ENCODE measurements at regions not wholly inside any gene's neighbourhood (a gene's known extent, or its start where the extent isn't known, plus 50 kb on each side); places are given as distances from the start of the nearest gene placed in this dataset.

DNA sequence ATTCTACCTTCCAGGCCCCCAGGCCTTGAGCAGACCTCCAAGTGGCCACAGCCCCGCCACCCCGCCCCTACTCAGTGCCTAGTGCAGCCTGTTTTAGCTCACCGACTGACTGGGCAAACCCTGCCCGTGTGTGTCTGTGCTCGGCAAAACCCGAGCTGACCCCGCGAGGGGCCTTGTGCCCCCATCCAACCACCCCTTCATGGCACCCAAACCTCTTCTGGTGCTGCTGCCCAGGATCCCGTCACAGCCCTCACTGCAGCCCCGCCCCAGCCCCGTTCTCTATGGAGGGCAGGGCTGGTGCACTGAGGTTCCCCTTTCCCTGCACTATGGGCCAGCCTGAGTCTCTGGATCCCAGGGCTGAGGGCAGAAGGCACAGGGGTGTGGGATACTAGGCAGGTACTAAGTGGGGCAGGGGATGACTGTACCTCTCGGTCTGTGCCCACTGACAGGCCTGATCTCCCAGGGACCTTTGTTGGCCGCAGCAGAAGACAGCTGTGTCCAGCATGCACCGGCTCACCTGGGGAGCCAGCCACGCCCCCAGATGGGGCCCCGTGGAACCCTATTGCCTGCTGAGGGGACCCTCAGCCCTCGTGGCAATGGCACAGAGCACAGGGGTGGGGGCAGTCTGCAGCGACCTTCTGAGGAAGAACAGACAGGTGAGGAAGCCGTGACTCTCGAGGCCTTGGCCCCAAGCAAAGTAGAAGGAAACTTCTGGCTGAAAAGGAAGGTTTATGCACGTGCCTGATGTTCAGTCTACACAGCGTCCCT, 69.9 kb upstream of the OTOS start:
- DNase-seq = no peak

DNA sequence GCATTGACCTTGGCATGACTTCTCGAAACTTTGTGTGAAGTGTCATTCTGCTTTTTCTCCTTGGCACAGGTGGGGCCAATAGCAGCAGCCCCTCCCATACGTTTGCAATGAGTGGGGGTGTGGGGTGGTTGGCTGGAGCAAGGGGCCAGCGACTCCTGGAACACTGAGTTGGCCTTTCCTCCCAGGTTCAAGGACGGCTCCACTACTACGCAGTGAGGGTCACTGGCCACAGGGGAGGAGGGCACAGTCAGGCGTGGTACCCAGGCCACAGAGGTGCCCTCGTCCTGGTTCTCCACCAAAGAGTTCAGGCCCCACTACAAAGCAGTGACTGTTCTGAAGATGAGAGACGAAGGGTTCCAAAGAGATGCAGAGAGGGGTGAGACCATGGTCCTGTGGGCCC, 70.6 kb upstream of the OTOS start:
- no peak for DNase-seq

DNA sequence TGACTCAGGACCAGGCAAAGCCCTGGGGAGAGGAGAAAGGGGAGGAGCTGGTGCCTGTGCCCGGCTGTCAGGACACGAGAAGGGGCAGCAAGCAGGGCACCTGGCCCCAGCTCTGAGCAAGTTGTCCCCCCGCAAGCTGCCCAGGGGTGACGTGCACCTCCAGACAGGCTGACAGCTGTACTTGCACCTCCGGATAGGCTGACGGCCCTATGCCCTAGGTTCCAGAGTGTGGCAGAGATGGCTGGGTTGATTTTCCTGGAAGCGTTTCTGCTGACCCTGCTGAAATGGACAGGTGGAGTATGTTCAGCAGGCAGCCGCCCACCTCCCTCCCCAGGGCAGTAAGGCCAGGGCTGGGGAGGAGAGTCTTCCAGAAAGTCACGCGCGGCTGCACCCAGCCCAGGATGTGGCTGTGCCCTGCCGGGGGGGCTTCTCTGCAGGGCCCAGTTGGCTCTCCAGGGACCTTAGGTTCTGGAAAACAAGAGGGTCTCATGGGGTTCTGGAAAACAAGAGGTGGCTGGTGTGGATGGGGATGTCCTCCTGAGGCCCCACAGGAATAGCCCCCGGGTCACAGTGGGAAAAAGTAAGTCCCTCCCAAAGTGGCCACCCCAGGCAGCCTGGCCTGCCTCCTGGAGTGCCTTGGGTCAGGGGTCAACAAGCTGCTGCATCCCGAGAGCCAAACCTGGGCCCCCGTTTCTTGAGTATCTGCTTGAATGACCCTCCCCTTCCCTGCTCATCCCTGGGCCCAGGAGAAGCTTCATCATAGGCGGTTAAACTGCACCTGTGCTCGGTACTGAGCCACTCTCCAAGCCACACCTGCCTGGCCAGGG, 71.4 kb upstream of the OTOS start:
- no peak for DNase-seq

DNA sequence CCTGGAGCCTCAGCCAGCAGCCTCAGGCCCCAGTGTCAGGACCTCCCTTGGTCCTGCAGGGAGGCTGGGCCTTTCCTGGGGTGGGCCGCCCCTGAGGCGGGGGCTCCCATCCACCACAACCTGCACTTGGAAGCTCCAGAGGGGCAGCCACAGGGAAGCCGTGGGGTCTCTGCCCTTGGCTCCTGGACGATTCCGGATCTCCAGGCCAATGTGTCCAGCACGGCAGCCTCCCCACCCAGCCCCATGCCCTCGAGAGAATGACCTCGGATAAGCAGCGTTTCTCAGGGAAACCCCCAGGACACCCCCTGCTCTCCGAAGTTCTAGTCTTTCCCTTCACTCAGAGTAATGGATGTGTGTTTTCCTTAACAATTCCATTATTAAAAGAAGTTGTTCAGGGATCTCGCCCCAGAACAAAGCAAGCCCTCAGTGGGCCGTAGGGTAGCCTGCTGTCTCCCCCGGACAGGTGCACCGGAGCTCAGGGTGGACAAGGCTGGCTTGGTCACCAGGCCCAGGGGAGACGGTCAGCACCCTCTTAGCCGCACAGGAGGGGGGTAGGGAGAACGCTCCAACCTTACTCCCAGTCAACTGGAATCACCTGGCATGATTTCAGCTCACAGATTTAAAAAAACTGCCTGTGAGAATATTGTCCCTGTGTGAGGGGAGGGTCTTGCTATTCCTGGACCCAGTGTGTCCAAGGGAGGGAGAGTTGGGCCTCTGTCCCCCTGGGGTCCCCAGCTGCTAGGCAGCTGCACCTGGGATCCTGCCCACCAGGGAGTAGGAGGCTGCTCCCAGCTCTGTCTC, 72.2 kb upstream of the OTOS start:
- no peak for DNase-seq

DNA sequence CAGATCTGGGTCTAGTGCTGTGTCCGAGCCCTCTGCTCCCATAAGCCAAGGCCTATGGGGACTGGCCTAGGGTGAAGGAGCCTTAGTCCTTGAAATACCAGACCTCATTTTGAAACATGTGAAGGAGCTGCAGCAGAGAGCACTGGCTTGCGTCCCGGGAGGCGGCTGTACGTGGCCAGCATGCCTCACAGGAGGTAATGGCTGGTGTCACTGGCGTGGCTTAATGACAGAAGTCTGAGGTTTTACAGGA, 72.7 kb upstream of the OTOS start:
- DNase-seq = no peak

DNA sequence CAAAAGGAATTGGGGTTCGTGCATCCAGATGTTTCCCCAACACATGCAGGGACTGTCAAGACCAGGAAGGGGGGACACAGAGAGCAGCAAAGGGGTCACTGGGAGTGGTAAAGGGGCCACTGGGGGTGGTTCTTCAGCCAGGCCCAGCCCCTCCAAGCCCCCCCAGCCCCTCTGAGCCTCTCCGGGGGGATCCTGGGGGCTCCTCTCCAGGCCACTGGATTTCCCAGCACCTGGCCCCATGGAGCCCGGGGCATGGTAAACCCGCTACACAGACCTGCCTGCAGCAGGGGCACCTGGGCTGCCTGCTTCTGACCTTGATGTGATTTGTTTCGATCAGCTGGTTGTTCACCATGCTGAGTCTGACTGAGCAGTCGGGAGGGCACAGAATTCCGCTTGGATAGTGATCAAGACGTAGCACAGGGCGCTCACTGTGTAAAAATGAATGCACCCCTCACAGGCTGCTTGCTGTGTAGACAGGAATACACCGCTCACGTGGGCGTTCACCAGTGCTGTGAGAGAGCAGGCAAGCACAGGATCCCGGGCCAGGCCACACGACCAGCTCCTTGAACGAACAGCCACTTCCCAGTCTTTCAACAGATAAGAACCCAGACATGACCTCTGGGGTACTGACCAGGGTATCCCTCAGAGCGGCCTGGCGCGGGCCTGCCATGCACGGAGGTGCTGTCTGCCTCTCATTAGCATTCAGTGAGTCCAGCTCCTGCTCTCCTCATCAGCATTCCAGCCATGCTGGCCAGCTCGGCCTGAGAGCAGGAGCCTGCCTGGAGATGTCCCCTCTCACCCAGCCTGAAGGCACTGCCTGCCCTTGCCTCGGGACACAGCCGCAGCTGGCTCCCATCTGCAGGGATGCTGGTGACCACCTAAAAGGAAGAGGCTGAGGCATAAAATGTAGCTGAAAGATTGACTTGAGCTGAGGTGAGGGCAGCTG, 73.3 kb upstream of the OTOS start:
- no peak for DNase-seq

DNA sequence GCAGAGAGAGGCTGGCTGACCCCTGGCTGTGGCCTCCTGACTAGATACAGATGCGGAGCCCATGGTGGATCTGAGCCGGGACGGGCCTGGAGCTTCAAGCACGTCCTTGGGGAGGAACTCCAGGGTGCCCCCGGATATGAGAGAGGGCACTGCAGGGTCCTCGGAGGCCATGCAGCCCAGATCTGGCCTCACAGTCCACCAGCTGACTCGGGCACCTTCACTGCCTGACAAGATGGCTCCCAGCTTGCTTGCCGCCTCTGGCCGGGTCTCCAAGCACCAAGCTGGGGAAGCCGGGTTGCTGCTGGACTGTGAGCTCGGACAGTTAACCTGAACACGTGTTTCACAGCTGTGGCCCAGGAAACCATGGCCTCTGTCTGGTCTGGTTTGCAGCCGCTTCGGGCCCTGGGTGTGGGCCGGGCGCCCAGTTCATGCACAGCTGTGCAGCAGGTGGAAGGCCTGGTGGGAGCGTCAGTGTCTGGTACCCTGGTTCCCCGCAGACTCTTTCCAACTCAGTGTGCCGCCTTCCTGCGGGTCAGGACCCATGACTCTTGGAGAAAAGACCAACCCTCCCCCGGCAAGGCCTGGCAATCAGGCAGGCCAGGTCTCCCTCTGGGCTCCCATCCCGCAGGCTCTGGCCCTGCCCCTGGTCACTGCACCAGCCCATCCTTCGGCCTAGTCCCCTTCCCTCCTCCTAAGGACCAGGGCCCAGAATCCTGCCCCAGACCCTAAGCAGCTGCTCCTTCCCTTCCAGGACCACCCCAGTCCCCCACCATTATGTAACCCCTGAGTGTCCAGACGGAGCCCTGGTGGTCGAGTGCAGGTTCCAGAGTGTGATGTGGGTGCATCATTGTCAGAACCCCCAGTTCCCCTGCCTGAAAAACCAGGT, 74.6 kb upstream of the OTOS start:
- DNase-seq = no peak

DNA sequence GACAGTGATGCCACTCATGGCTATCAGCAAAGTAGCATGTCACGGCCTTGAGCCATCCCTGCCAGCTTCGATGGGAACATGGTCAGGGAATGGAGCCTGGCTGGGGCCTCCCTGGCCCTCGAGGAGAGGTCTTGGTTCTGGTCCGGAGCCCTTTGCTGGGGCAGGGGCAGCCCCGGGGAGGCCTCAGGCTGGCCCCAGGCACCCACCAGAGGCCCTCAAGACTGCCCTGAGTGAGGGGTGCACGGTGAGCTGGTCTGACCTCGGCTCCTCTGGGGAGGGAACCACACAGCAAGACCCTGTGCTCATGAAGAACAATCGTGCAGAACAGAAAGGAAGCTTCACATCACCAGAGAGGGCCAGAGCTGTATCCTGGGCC, 75.2 kb upstream of the OTOS start:
- no peak for DNase-seq

DNA sequence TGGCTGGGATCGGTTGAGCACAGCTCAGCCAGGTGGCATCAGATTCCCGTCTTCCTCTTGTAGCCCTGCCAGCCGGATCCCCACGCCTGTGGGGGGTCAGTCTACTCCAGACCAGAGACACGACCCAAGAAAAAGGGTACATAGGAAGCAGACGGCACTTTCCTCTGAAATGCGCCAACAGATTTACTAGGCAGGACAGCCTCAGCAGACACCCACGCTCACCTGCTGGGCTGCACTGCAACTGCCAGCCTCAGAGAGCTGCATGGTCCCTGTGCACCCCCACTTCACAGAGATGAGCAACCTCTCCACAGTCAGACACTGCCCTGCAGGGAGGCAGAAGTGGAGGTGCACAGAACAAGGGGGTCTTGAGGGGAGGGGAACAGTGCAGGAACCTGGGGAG, 75.7 kb upstream of the OTOS start:
- no peak for DNase-seq

DNA sequence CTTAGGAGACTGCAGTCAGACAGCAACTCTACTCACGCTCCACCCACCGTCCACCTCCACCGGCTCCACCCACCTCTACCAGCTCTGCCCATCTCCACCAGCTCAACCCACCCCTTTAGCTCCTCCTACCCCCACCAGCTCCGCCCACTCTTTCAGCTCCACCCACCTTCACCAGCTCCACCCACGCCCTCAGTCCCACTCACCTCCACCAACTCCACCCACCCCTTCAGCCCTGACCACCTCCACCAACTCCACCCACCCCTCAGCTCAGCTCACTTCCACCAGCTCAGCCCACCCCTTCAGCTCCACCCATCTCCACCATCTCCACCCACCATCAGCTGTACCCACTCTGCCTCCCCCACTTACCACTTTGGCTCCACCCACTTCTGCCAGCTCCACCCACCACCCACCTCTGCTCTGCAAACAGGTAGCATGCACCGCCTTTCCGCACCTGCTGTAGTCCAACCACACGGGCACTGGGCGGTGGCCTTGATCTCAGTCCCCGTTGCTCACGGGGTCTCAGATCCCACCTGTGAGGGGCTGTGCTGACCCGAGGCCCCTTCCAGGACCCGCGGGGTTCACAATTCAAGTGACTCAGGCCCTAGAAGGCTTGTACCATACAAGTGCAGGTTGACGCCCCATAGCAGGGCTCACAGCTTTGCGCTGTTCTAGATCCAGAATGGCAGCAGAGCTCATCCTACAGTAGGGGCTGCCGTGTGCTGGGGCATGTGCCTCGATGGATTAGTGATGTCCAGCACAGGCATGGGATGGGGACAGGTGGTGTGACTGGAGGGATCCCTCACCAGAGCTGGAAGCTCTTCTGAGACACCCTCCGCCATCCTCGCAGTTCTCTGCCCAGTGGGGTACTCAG, 77.2 kb upstream of the OTOS start:
- no peak for DNase-seq

DNA sequence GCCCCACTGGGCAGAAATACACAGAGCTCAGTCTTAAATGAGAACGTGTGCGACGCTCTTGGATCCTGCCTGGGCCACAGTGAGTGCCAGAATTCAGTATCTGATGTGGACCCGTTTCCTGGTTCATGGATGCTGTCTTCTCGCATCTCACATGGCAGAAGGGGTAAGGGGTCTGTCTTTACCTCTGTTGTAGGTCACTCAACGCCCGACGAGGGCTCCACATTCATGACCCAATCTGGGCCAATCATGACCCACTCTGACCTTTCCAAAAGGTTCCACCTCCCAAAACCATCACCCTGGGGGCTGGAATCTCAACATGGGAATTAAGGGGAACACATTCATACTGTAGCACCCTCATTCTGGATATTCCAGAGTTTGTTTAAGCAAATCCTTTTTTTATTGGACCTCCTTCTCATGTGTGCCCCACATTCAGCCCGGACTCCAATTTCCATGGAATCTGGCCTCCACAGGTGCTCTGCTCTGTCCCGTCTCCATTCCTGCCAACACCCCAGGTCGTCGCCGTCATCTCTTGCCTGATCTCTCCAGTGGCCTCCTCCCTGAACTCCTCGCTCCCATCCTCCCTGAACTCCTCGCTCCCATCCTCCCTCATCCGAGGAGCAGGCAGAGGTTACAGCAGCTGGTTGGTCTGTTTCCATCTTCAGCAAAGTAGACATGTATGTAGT, 78.9 kb upstream of the OTOS start:
- no peak for DNase-seq

DNA sequence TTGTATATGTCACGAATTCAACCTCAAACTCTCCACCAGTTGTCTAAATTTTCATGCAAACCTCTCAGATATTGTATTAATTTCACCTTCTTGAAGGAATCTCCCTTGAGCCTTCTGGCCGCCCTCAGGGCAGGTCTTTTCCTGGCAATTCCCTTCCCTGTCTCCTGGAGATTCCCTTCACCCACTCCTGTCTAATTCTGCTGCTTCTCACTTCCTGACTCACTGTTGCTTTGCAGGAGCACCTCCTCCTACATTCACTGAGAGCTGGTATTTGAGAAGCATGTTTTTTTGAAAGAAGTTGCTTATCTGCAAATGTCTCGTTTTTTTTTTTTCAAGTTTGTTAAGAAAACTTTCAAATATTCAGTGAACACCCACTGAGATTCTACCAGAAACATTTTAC, 79.9 kb upstream of the OTOS start:
- no peak for DNase-seq

DNA sequence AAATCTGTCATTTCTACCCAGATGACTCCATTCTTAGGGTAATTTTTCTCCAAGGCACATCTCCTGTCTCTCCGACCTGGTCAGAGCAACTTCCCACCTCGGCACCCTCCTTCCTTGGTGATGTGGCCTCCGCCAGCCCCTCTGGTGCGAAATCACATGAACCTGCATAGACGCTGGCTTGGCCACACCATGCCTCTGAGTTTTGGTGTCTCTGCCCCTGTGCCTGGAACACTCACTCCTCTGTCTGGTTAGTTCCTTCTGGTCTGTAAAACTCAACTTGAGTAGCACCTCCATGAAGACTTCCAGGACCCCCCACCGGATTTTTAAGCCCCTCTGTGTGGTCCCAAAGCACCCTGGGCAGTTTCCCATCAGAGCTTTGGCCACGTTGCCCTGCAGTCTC, 83.2 kb upstream of the OTOS start:
- no peak for DNase-seq

DNA sequence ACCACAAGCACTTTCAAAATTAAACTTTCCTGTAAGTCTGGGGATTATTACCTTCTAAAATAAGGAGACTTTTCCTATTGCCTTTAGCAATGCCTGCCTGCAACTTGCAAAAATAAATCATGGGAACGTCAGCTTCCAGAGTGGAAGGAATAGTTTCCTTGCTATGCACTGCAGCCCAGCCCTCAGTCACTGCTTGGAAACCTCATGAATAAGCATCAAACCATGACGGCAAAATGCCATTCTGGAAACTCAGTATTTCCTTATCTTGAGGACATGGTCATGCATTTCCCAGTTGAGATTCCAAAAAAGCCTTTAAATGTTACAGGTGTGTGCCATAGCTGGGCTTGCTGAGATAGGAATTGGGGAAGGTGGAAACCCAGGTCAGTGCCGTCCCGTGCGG, 84.2 kb upstream of the OTOS start:
- no peak for DNase-seq

DNA sequence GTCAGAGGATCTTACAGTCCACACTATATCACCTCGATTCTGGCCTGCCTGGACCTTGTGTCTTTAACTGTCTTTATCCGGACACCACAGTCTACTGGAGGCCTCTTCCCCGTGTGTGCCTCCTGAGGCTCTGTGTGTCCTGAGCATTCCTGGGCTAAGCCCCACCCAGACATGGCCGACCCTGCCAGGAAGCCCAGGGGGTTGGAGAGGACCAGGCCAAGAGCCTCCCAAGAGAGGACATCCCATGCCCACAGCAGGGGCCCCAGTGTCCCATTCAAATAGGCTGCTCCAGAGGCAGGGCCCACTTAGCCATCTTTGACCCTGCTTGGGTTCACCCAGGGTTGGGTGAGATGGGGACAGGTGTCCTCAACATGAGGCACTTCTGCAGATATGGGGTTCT, 84.7 kb upstream of the OTOS start:
- DNase-seq = no peak

DNA sequence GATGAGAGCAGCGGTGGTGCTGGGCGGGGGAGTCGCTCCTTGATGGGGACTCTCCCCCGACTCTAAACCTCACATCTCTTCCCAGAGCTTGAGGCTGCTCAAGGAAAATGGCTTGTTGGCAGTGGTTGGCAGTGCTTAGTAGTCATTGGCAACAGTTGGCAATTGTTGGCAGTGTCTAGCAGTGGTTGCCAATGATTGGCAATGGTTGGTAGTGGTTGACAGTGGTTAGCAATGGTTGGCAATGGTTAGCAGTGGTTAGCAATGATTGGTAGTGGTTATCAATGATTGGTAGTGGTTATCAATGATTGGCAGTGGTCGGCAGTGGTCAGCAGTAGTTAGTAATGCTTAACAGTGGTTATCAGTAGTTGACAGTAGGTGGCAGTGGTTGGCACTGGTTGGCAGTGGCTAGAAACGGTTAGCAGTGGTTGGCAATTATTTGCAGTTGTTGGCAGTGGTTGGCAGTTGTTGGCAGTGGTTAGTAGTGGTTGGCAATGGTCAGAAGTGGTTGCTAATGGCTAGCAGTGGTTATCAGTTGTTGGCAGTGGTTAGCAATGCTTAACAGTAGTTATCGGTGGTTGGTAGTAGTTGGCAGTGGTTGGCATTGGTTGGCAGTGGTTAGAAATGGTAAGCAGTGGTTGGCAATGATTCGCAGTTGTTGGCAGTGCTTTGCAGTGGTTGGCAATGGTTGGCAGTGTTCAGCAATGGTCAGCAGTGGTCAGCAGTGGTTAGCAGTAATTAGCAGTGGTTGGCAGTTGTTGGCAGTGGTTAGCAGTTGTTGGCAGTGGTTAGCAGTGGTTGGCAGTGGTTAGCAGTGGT, 85.4 kb upstream of the OTOS start:
- DNase-seq = no peak

DNA sequence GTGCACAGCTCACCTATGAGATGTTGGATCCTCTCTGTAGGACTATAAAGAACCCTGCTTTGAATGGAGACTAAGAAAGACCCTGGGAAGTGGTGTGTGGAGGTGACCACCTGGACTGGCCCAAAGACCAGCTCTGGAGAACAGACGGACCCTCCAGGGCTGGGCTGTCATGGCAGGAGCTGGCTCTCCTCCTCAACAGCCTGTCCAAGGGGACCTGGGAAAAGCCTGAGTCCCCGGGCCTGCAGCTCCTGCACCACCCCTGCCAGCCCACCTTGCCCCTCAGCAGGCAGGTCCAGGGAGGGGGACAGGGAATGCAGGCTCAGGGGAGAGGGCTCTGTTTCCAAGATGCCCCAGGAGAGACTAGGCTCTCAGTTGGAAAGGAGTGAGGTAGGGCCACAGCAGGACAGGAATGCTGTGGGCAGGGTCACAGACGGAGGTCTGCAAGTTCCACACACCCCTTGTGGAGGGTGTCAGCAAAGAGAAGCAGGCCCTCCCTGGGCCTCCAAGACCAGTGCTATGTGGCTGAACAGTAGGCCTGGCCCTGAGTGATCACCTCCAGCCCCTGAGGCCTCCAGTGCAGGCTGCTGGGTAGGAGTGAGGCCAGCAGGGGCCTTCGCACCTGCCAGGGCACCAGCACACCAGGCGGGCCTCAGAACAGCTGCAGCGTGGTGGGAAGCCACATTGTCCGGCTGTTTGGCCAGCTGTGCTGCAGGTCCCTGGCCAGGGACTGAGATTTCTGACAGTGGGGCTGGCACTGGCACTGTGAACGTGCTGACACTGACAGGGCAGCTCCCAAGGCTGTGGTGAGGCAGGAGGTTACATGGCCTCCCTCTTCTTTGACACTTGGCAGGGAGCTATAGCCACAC, 86.4 kb upstream of the OTOS start:
- DNase-seq = no peak
